ENCODE measurements at regions not wholly inside any gene's neighbourhood (a gene's known extent, or its start where the extent isn't known, plus 50 kb on each side); places are given as distances from the start of the nearest gene placed in this dataset.

DNA sequence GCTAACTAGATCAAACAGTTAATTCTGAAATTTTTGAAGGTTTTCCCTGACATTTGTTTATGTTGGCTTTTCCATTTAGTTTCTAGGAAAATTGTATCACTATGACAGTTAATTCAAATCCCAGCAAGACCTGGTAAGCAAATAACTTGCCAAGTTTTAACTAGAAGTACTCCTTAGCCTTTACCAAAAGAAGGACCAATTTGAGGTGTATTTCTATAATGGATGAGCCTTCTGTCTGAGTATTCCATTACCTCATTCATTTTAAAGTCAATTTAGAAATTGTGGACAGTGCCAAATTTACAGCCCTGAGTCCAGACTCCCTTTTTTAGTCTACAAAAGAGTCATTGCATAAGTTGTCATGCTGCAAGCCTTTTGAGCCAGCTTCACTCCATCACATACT, 687.6 kb downstream of the CETN3 start:
- H3K36me3 ChIP-seq (ENCODE audit: control insufficient read depth in 1 of 2, insufficient read depth in 2 of 2, low read length in 2 of 2) = no peaks in the 10 kb centered on the region
- H3K27me3 ChIP-seq (ENCODE audit: low read depth, low read length) = no peaks in the 10 kb centered on the region
- H3K4me1 ChIP-seq (ENCODE audit: control insufficient read depth in 1 of 2, insufficient read depth in 2 of 2, low read length in 2 of 2) = no peaks in the 10 kb centered on the region
- H3K4me3 ChIP-seq (ENCODE audit: low read depth in 1 of 2, low read length in 2 of 2) = no peak overlapping the region
- H3K9me3 ChIP-seq (ENCODE audit: control insufficient read depth in 1 of 2, low read length in 2 of 2) = no peaks in the 10 kb centered on the region
- H3K27ac ChIP-seq (ENCODE audit: low read length) = no peak overlapping the region

DNA sequence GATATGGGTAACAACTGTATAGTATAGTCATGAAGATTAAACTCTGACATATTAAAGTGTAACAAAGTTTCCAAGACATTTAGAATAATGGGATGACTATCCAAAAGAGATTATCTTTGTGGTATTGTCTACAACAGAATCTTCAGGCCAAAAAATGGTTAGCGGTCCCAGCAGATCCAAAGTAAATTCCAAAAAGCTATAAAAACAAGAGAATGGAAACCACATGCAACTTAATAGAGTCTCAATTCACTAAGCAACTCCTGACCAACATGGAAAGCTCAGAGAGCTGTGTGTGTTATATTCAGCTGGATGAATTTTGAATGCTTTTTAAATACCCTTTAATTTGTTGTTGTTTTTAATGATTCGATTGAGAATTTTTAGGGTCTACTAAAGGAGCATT, 688.2 kb downstream of the CETN3 start:
- no peak overlapping the region for H3K27ac ChIP-seq (ENCODE audit: low read length)
- no peaks in the 10 kb centered on the region for H3K36me3 ChIP-seq (ENCODE audit: control insufficient read depth in 1 of 2, insufficient read depth in 2 of 2, low read length in 2 of 2)
- H3K4me1 ChIP-seq (ENCODE audit: control insufficient read depth in 1 of 2, insufficient read depth in 2 of 2, low read length in 2 of 2) = no peaks in the 10 kb centered on the region
- no peak overlapping the region for H3K4me3 ChIP-seq (ENCODE audit: low read depth in 1 of 2, low read length in 2 of 2)
- H3K9me3 ChIP-seq (ENCODE audit: control insufficient read depth in 1 of 2, low read length in 2 of 2) = no peaks in the 10 kb centered on the region
- no peaks in the 10 kb centered on the region for H3K27me3 ChIP-seq (ENCODE audit: low read depth, low read length)

DNA sequence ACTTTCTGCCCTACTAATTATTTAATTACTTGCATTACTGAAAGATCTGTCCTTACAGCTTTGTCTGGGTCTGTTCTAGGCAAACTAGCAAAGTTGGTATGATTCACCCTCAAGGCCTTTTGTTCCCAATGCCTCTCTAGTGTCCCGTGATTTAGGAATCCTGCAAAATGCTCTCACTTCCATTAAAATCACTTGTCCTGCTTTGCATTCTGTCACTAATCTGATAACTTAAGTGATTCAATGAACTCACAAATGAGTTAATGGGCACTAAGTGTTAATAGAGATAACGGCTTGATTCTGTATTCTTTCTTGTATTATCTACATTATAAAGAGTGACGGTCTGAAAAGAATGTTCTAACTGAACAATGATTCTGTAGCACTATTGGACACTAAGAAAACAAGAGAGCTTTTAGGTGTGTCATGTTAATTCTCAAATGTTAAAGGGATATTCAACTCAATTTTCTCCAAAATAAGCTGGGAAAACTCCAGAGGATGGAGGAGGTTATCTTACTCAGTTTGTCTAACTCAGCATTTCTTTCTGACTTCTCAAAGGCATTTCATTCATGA, 697.3 kb downstream of the CETN3 start:
- H3K27me3 ChIP-seq (ENCODE audit: low read depth, low read length) = no peaks in the 10 kb centered on the region
- H3K4me3 ChIP-seq (ENCODE audit: low read depth in 1 of 2, low read length in 2 of 2) = no peak overlapping the region
- H3K27ac ChIP-seq (ENCODE audit: low read length) = no peak overlapping the region
- H3K4me1 ChIP-seq (ENCODE audit: control insufficient read depth in 1 of 2, insufficient read depth in 2 of 2, low read length in 2 of 2) = no peaks in the 10 kb centered on the region
- no peaks in the 10 kb centered on the region for H3K9me3 ChIP-seq (ENCODE audit: control insufficient read depth in 1 of 2, low read length in 2 of 2)
- H3K36me3 ChIP-seq (ENCODE audit: control insufficient read depth in 1 of 2, insufficient read depth in 2 of 2, low read length in 2 of 2) = no peaks in the 10 kb centered on the region

DNA sequence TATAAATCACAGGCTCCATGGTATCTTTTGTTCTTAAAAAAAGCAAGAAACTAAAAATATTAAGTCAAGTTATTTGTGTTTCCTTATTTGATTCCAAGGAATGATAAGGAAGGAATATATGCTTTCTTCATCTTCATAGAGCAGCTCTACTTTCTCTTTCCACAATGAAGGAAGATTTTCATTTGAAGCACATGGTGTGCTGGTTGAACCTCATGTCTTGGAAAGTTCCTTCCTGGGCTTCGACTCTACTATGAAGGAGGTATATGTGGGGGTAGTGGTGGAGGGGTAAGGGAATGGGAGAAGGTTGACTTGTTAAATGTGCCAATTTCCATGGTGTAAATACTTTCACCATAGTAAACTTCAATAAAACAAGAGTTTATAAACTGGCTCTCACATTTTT, 698.0 kb downstream of the CETN3 start:
- no peaks in the 10 kb centered on the region for H3K9me3 ChIP-seq (ENCODE audit: control insufficient read depth in 1 of 2, low read length in 2 of 2)
- H3K27me3 ChIP-seq (ENCODE audit: low read depth, low read length) = no peaks in the 10 kb centered on the region
- H3K4me3 ChIP-seq (ENCODE audit: low read depth in 1 of 2, low read length in 2 of 2) = no peak overlapping the region
- H3K36me3 ChIP-seq (ENCODE audit: control insufficient read depth in 1 of 2, insufficient read depth in 2 of 2, low read length in 2 of 2) = no peaks in the 10 kb centered on the region
- no peak overlapping the region for H3K27ac ChIP-seq (ENCODE audit: low read length)
- H3K4me1 ChIP-seq (ENCODE audit: control insufficient read depth in 1 of 2, insufficient read depth in 2 of 2, low read length in 2 of 2) = no peaks in the 10 kb centered on the region

DNA sequence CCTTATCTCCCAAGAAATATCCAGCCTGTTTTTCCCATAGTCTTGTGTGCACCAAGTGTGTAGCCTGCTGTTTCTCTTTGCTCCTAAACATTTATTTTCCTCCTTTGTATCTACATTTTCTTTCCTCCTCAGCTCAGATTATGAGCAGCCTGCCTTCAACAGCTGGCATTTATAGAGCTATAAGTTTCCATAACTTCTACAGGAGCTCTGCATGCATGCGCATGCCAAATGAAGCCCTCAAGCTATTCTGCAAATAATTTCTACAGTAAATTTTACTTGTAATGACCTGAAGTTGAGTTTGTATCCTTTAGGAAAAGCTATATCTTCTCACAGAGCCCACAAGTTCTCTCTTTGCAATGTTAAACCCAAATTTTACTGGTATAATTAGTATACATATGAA, 699.5 kb downstream of the CETN3 start:
- H3K9me3 ChIP-seq (ENCODE audit: control insufficient read depth in 1 of 2, low read length in 2 of 2) = no peaks in the 10 kb centered on the region
- no peaks in the 10 kb centered on the region for H3K36me3 ChIP-seq (ENCODE audit: control insufficient read depth in 1 of 2, insufficient read depth in 2 of 2, low read length in 2 of 2)
- H3K27me3 ChIP-seq (ENCODE audit: low read depth, low read length) = no peaks in the 10 kb centered on the region
- H3K4me3 ChIP-seq (ENCODE audit: low read depth in 1 of 2, low read length in 2 of 2) = no peak overlapping the region
- H3K4me1 ChIP-seq (ENCODE audit: control insufficient read depth in 1 of 2, insufficient read depth in 2 of 2, low read length in 2 of 2) = no peaks in the 10 kb centered on the region
- no peak overlapping the region for H3K27ac ChIP-seq (ENCODE audit: low read length)

DNA sequence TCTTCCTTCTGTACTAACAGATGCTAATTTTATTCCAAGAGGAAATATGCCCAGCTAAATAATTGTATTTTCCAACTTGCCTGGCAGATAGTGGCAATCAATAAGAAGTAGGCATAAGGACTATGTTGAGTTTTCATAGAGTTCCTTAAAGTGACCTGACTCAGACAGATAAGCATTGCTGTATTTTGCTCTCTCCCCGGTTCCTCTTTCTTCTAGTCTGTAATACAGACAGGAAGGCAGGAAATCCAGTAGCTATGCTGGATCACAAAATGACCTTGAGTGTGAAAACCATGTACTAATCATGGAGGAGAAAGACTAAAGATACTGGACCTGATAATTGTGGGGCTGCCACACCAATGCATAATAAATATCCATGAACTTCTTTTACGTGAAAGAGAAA, 701.7 kb downstream of the CETN3 start:
- no peaks in the 10 kb centered on the region for H3K4me1 ChIP-seq (ENCODE audit: control insufficient read depth in 1 of 2, insufficient read depth in 2 of 2, low read length in 2 of 2)
- H3K36me3 ChIP-seq (ENCODE audit: control insufficient read depth in 1 of 2, insufficient read depth in 2 of 2, low read length in 2 of 2) = no peaks in the 10 kb centered on the region
- H3K27ac ChIP-seq (ENCODE audit: low read length) = no peak overlapping the region
- no peak overlapping the region for H3K4me3 ChIP-seq (ENCODE audit: low read depth in 1 of 2, low read length in 2 of 2)
- no peaks in the 10 kb centered on the region for H3K27me3 ChIP-seq (ENCODE audit: low read depth, low read length)
- no peaks in the 10 kb centered on the region for H3K9me3 ChIP-seq (ENCODE audit: control insufficient read depth in 1 of 2, low read length in 2 of 2)

DNA sequence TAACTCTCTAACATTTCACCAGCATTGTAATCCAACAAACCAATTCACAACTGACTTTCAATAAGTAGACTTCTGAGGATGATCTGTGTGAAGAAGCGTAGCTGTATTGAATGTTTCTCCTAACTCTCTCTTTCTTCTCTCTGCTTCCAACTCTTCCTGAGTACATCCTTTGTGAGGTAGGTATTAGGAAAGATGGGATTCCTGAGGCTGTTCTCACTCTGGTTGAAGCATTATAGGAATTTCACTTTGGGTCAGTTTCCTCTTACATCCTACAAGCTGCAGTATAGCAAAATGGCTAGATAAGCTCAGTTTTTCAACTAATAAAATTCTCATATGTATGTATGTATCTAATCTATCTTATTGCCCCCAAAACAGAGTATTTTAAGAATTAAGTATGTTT, 702.8 kb downstream of the CETN3 start:
- Histone ChIP-seq H3K4me1 (ENCODE audit: control insufficient read depth in 1 of 2, insufficient read depth in 2 of 2, low read length in 2 of 2) (no peaks in the 10 kb centered on the region), H3K4me3 (ENCODE audit: low read depth in 1 of 2, low read length in 2 of 2) (no peak overlapping the region), H3K36me3 (ENCODE audit: control insufficient read depth in 1 of 2, insufficient read depth in 2 of 2, low read length in 2 of 2) (no peaks in the 10 kb centered on the region), H3K27ac (ENCODE audit: low read length) (no peak overlapping the region), H3K27me3 (ENCODE audit: low read depth, low read length) (no peaks in the 10 kb centered on the region), H3K9me3 (ENCODE audit: control insufficient read depth in 1 of 2, low read length in 2 of 2) (no peaks in the 10 kb centered on the region)

DNA sequence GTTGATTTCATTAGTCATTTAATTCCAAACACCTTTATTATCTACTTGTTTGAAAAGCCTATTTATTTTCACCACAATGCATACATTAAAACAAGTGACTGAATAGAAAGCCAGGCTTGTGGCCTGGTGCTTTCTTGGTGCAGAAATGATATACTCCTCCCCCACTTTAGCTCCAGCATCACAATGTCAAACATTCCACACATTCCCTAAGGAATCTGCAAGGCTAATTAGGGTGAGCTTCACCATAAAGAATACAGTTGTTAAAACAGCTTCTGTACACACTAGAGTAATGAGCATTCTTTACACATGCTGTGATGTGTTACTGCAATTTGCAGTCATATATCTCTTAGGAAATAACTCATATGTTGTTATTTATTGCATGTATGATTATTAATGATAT, 705.7 kb downstream of the CETN3 start:
- Histone ChIP-seq H3K27ac (ENCODE audit: low read length) (no peak overlapping the region), H3K4me1 (ENCODE audit: control insufficient read depth in 1 of 2, insufficient read depth in 2 of 2, low read length in 2 of 2) (no peaks in the 10 kb centered on the region), H3K27me3 (ENCODE audit: low read depth, low read length) (no peaks in the 10 kb centered on the region), H3K36me3 (ENCODE audit: control insufficient read depth in 1 of 2, insufficient read depth in 2 of 2, low read length in 2 of 2) (no peaks in the 10 kb centered on the region), H3K4me3 (ENCODE audit: low read depth in 1 of 2, low read length in 2 of 2) (no peak overlapping the region), H3K9me3 (ENCODE audit: control insufficient read depth in 1 of 2, low read length in 2 of 2) (no peaks in the 10 kb centered on the region)

DNA sequence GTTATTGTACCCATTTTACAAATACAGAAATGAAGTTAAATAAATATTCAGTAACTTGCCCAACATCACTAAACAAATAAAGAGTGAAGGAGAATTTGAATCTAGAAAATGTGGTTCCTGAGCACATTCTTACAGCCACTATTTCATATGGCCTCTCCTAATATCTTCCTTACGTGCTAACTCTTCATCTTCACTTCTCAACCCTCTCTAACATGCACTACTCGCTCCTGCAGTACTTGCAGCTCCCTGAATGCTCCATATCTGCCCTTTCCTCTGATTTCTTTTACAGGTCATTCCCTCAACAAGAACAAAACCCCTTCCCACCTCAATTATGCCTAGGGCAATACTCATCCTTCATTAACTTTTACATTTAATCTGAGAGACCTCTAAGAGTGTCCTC, 711.5 kb downstream of the CETN3 start:
- Histone ChIP-seq H3K27ac (ENCODE audit: low read length) (no peak overlapping the region), H3K4me3 (ENCODE audit: low read depth in 1 of 2, low read length in 2 of 2) (no peak overlapping the region), H3K27me3 (ENCODE audit: low read depth, low read length) (no peaks in the 10 kb centered on the region), H3K9me3 (ENCODE audit: control insufficient read depth in 1 of 2, low read length in 2 of 2) (no peaks in the 10 kb centered on the region), H3K36me3 (ENCODE audit: control insufficient read depth in 1 of 2, insufficient read depth in 2 of 2, low read length in 2 of 2) (no peaks in the 10 kb centered on the region), H3K4me1 (ENCODE audit: control insufficient read depth in 1 of 2, insufficient read depth in 2 of 2, low read length in 2 of 2) (no peaks in the 10 kb centered on the region)

DNA sequence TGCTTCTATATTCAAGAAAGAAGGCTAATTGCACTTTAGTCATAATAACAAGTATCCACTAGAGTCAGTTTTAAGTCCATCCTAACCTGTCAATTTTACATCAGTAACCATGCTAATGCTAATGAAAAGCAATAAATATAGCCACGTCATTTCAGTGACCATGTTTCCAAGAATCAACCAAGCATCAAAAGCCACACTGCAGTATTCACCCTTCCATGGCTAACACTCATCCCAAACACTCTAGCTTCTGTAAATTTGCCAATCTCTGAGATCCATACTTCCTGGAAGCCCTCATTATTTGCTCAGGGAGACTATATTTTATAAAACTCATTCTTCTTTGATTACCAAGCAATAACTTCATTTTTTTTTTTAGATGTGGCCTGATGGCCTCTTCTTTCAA, 712.0 kb downstream of the CETN3 start:
- Histone ChIP-seq H3K9me3 (ENCODE audit: control insufficient read depth in 1 of 2, low read length in 2 of 2) (no peaks in the 10 kb centered on the region), H3K4me3 (ENCODE audit: low read depth in 1 of 2, low read length in 2 of 2) (no peak overlapping the region), H3K4me1 (ENCODE audit: control insufficient read depth in 1 of 2, insufficient read depth in 2 of 2, low read length in 2 of 2) (no peaks in the 10 kb centered on the region), H3K27me3 (ENCODE audit: low read depth, low read length) (no peaks in the 10 kb centered on the region), H3K36me3 (ENCODE audit: control insufficient read depth in 1 of 2, insufficient read depth in 2 of 2, low read length in 2 of 2) (no peaks in the 10 kb centered on the region), H3K27ac (ENCODE audit: low read length) (no peak overlapping the region)

DNA sequence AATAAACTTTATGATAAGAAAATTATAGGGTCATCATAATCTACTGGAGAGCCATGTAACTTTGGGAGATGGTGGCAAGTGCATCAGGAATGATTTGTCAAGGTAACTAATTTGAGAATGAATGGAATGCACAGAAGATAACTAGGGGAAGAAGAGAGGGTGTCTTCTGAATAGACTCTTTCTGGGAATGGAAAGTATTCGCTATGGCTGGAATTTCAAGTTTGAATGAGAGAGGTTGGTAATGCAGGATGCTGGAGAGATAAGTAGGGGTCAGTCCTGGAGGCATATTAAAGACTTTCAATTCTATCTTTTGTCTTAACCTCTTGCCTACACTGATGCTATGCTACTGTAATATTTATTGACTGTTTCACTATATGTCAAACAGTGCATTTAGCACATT, 714.2 kb downstream of the CETN3 start:
- no peaks in the 10 kb centered on the region for H3K36me3 ChIP-seq (ENCODE audit: control insufficient read depth in 1 of 2, insufficient read depth in 2 of 2, low read length in 2 of 2)
- no peak overlapping the region for H3K27ac ChIP-seq (ENCODE audit: low read length)
- H3K27me3 ChIP-seq (ENCODE audit: low read depth, low read length) = no peaks in the 10 kb centered on the region
- no peaks in the 10 kb centered on the region for H3K9me3 ChIP-seq (ENCODE audit: control insufficient read depth in 1 of 2, low read length in 2 of 2)
- no peak overlapping the region for H3K4me3 ChIP-seq (ENCODE audit: low read depth in 1 of 2, low read length in 2 of 2)
- H3K4me1 ChIP-seq (ENCODE audit: control insufficient read depth in 1 of 2, insufficient read depth in 2 of 2, low read length in 2 of 2) = no peaks in the 10 kb centered on the region

DNA sequence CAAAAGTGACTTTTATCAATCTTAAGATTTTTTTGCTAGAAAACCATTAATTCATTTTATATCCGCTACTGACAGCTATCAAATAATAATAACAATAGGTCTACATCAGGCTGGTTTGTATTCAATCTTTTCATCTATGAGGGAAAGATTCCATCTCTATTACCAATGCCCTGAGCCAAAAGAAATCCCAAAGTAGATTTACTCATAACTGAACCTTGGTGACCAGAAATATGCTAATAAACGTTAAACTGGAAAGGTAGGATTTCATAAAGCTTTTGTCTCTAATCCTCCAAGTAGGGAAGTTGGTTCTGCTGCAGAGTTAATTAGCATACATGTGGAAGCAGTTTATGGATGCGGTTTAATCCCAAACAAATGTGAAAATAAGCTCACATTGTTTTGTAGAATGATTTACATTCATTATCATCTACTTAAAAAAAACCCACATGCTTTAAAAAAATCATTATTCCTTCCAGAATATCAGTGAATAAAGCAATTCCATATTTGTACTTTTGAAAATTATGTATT, 715.5 kb downstream of the CETN3 start:
- Histone ChIP-seq H3K36me3 (ENCODE audit: control insufficient read depth in 1 of 2, insufficient read depth in 2 of 2, low read length in 2 of 2) (no peaks in the 10 kb centered on the region), H3K9me3 (ENCODE audit: control insufficient read depth in 1 of 2, low read length in 2 of 2) (no peaks in the 10 kb centered on the region), H3K4me3 (ENCODE audit: low read depth in 1 of 2, low read length in 2 of 2) (no peak overlapping the region), H3K27ac (ENCODE audit: low read length) (no peak overlapping the region), H3K27me3 (ENCODE audit: low read depth, low read length) (no peaks in the 10 kb centered on the region), H3K4me1 (ENCODE audit: control insufficient read depth in 1 of 2, insufficient read depth in 2 of 2, low read length in 2 of 2) (no peaks in the 10 kb centered on the region)

All from muscle layer of duodenum (tissue), 2 donors.